Left renal cortex interstitium (tissue), 4 donors: ENCODE measurements at regions not wholly inside any gene's neighbourhood (a gene's known extent, or its start where the extent isn't known, plus 50 kb on each side); places are given as distances from the start of the nearest gene placed in this dataset.
A peak's percentile ranks its signal among the peaks of the same experiment; 100 is the strongest.
"Not testable (repeated sequence)": the region's sequence is repeated elsewhere in the genome, so short reads cannot be mapped to it uniquely, and the experiment has no call there.

Experiments
- DNase-seq, 4 donors: peaks; one replicate each; pipeline ENCODE4 v3.0.0-alpha.2; 2013; ENCODE audit warnings: low read depth in 4 of 4, low spot score in 2 of 4, missing footprints in 1 of 4

DNA sequence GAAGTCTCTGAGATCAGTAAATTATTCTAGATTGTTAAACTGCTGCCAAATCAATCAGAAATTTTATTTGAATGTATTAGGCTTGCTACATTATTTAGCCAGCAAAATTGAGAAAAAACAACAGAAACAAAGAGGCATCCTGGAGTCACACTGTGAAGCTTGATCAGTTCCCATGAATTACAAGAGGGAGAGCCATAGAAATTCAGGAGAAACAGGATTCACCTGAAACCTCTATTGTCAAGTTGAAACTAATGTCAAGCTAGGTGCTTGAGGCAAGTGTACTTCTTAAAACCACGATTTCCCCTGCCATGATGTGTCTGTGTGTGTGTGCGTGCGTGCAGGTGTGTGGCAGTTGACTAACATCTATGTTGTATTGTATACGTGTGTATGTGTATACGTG lies 439.1 kb upstream of the NOX3 start:
- no peak for DNase-seq

DNA sequence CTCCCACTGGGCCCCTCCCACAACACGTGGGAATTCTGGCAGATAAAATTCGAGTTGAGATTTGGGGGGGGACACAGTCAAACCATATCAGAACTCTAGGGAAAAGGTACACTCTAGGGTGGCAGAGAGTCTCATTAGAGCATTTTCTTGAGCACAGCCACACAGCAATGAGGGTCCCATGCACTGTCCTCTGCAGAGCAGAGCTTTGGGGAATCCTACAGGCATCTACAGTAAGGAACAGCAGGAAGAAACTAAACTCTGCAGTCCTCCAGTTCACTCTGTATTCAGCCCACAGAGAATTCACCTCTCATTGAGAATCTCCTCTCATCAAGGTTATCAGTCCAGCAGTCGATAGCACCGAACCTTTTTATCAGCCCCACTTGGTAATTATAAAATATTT lies 438.6 kb upstream of the NOX3 start:
- no peak for DNase-seq

DNA sequence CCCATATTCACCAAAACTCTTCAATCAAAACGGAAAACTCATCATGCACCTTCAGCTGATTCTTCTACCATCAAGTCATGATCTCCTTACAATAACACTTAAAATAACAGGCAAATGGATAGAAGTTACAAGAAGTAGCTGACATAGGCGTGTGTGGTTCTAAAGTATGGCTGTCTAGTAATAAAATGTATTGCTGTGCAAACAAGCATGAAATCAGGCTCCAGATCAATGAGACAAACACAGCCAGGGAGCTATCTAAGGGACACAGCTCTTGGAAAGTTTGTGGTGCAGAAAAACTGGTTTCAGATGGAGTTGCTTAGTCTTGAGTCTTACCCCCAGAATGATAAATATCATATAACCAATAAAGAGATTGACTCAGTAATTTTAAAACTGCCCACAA lies 434.8 kb upstream of the NOX3 start:
- no peak for DNase-seq

- no peak for DNase-seq
Observed at GRCh38 chr6:155889410-155889809, 433.8 kb upstream of the NOX3 start.

DNA sequence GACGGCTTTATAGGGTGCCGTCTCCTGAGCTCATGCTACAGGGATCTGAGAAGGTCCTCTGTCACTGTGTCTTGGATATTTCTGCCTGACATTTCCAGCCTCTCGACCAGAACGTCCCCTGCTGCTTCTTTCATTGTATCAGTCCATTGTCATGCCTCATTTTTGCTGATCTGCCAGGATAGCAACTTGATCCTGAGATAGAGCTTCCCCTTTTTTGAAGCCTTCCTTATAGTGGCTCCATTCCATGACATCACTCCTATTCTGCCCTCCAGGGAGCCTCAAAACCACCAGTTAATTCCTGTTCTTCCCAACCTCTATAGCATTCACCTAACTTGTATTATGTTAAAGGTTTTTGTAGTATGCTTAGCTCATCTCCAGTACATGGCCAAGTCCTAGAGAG lies 431.8 kb upstream of the NOX3 start:
- no peak for DNase-seq

- DNase-seq, result no peak
Observed at GRCh38 chr6:155883741-155884140, 428.1 kb upstream of the NOX3 start.

DNA sequence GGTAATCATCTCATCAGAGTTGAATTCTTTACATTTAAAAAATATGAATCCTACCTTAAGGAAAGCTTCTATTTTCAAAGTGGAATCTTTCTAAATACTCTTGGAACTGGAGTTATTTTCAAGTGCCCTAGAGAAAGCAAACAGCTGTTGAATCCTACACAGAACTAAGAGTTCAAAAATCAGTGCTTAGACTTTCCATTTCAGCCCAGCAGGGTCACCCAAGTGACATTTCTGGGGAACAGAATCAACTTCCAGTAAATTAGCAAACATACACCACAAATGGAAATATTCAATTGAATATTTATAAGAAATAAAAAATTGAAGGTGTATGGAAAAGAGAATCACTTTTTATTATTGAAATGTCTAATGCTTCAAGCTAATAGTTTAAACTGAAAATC lies 427.7 kb upstream of the NOX3 start:
- DNase-seq, result no peak

GRCh38 chr6:155882527-155883333 lies 427.1 kb upstream of the NOX3 start:
- DNase-seq, result no peak

DNA sequence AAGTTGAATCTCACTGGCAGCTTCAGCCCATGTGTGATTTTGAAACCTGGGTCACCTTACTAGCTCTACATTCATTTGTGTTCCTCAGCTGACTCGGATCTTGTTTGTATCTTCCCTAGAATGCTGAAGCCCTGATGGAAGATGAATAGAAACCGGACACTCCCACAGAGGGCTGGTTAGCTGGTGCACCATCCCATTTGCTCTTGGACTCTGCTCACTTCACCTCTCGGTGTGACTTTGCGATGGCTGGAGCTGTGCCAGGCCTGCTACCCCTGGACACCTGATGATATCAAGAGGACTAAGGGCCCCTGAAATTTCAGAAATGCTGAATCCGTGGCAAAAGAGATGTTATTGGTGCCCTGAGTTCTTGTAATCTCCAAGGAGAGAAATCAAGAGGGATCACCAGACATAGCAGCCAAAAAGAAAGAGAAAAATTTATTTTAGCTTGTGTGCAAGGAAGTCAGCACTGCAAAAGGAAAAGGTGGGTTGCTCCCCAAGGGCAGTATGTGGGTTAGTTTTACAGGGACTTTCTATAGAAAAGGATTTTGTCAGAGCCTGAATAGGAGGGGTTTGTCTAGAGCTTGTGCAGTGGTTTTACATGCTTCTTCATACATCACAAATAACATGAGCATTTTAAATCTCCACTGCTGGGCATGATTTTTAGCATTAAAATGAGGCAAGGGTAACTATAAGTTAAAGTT lies 426.3 kb upstream of the NOX3 start:
- DNase-seq, result no peak

- no peak for DNase-seq
Observed at GRCh38 chr6:155880900-155881299, 425.3 kb upstream of the NOX3 start.

DNA sequence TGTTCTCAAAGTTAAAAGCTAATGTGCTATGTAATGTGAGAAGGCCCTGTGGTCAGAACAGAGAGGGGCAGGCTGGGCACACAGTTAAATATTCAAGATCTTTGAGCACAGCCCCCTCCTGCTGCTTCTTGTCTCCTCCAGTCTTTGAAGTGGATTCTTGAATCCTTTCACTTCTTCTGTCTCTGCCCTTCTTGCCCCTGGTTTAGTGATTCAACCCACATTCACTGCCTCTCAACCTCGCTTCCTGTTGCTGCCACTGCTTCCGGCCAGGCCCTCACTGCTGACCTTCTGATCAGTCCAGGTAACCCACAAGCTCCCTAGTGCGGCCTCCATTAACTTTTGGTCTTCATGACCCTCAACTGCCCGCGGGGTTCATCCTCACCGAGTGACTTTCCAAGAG lies 417.3 kb upstream of the NOX3 start:
- no peak for DNase-seq

GRCh38 chr6:155867682-155868081 lies 412.0 kb upstream of the NOX3 start:
- no peak for DNase-seq

- not testable (repeated sequence) for DNase-seq
Observed at GRCh38 chr6:155866676-155867390, 411.2 kb upstream of the NOX3 start.

GRCh38 chr6:155861821-155862220 lies 406.2 kb upstream of the NOX3 start:
- DNase-seq, result no peak

DNA sequence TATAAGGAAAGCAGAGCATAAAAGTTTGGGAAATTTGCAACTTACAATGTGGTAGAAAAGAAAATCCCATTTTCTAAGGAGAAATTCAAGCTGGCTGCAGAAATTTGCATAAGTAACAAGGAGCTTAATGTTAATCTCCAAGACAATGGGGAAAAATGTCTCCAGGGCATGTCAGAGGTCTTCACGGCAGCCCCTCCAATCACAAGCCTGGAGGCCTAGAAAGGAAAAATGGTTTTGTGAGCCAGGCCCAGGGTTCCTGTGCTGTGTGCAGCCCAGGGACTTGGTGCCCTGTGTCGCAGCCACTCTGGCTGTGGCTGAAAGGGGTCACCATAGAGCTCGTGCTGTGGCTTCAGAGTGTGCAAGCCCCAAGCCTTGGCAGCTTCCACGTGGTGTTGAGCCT lies 403.3 kb upstream of the NOX3 start:
- not testable (repeated sequence) for DNase-seq

DNA sequence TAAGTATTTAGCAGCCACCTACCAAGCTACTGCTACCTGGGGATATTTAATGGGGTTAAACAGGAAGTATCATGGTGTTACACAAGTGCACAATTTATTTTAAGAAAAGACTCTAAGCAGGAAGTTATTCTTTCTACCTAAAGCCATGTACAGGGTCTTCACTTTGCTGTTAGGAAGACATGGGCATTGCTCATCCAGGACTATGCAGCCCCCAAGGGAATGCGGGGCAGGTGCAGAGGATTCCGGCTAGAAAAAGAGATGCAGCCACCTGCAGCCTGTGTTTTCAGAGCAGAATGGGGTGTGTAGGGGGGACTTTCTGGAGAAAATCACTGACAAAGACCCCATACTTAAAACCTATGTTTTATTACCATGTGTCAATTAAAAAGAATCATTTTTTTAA lies 399.1 kb upstream of the NOX3 start:
- DNase-seq, result no peak

DNA sequence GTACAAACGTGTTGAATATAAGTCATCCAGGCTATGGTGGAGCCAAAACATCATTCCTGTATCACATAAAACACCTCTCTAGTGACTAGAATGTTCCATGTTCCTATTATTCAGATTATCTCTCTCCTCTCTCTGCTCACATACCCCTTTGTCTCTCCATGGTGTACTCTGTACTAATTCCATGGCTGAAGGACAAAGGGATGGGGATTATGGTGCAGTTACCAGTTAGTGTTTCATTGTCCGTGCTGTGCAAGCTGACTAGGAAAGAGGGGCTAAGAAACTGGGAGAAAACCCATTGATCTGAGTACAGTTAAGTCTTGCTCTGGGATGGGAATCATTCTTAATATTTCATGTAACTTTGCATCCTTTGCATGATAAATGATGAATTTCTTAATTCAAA lies 397.4 kb upstream of the NOX3 start:
- no peak for DNase-seq

GRCh38 chr6:155850408-155850841 lies 394.8 kb upstream of the NOX3 start:
- peak in 2 of 4 donors; percentile 13 to 37 for DNase-seq

DNA sequence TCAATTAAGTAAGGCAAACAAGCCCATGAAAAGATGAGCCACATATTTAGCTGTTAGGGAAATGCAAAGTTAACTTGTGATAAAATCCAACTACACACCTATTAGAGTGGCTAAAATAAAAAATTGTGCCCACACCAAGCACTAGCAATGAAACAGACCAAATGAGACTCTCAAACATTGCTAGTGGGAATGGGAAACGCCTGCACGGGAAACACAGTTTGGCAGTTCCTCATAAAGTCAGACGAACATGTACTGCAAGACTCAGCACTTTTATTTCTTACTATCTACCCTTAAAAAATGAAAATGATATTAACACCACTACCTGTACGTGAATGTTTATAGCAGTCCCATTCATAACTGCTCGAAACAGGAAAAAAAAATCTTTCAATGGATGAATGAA lies 392.1 kb upstream of the NOX3 start:
- no peak for DNase-seq

GRCh38 chr6:155837474-155837873 lies 381.8 kb upstream of the NOX3 start:
- DNase-seq, result no peak

- no peak for DNase-seq
Observed at GRCh38 chr6:155832596-155832995, 377.0 kb upstream of the NOX3 start.

DNA sequence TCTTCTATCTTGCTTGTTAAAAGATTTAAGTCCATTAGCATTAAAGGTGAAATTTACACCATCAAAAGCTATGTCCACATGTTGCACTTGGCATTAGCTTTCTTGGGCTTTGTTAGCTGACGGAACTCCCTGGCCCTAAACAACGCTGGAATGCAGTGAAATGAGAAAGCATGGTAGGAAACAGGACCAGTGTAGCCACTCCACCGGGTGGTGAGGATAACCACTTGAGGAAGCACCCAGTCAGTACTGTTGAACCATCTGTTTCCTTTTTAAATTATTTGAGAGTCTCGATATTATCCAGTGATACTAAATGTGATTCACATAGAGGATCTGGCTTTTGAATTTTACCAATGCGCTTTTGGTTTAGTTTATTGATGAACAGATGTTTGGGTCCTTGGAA lies 374.9 kb upstream of the NOX3 start:
- DNase-seq, result no peak
